Retinal pigment epithelial cell (primary cell): ENCODE measurements at regions not wholly inside any gene's neighbourhood (a gene's known extent, or its start where the extent isn't known, plus 50 kb on each side); places are given as distances from the start of the nearest gene placed in this dataset.

Source experiments
- DNase-seq: peaks from one replicate; pipeline ENCODE4 v3.0.0-alpha.2; 2010; ENCODE audit warnings: low read depth
- H3K4me3 ChIP-seq: 2 replicates; pipeline ENCODE4 v1.5.1; 2011; ENCODE audit warnings: mild to moderate bottlenecking, low read length, control low read depth, moderate library complexity
- TF ChIP-seq, protein P1 (sequence below): conservative IDR thresholded peaks from 2 replicates; pipeline ENCODE4 v1.5.1; 2011; ENCODE audit warnings: low read depth, low read length, control low read depth, inconsistent platforms

DNA sequence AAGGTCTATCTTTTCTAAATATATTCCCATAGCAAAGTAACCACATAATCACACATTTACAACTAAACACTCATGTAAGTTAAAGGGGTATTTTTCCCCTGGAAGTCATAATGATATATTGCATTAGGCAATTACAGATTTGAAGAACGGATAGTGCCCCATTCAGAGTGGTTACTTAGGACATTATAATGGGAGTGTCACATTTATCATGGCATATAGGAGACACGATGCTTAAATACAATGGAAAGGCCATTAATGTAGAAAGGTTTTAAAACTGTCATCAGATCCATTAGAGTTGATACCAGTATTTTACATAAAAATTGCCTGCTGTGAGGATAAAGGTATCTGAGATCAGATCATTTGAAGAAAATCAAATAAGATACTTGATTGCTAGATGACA, 582.0 kb upstream of the SEMA6D start:
- no peak for DNase-seq
- TF ChIP-seq, protein P1, sequence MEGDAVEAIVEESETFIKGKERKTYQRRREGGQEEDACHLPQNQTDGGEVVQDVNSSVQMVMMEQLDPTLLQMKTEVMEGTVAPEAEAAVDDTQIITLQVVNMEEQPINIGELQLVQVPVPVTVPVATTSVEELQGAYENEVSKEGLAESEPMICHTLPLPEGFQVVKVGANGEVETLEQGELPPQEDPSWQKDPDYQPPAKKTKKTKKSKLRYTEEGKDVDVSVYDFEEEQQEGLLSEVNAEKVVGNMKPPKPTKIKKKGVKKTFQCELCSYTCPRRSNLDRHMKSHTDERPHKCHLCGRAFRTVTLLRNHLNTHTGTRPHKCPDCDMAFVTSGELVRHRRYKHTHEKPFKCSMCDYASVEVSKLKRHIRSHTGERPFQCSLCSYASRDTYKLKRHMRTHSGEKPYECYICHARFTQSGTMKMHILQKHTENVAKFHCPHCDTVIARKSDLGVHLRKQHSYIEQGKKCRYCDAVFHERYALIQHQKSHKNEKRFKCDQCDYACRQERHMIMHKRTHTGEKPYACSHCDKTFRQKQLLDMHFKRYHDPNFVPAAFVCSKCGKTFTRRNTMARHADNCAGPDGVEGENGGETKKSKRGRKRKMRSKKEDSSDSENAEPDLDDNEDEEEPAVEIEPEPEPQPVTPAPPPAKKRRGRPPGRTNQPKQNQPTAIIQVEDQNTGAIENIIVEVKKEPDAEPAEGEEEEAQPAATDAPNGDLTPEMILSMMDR, result no peak
- no peak overlapping the region for H3K4me3 ChIP-seq

DNA sequence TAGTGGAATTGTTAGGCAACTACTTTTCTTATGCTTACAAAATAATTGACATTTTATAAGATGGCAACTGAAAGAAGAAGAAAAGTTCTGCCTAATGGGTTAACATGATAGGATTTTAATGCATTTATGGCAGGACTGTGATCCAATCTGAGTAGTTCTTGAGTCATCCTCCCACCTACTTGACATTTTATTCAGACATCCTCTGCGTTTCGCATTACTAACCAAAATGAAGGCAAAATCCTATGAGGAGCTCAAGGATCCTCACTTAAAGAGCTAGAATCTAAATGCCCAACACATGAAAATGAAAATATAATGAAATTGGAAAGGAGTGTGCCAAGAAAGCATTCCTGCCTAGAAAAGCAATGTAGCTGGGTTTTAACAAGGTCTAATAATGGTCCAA, 581.1 kb upstream of the SEMA6D start:
- DNase-seq, result no peak
- no peak overlapping the region for H3K4me3 ChIP-seq
- TF ChIP-seq, protein P1, result no peak

DNA sequence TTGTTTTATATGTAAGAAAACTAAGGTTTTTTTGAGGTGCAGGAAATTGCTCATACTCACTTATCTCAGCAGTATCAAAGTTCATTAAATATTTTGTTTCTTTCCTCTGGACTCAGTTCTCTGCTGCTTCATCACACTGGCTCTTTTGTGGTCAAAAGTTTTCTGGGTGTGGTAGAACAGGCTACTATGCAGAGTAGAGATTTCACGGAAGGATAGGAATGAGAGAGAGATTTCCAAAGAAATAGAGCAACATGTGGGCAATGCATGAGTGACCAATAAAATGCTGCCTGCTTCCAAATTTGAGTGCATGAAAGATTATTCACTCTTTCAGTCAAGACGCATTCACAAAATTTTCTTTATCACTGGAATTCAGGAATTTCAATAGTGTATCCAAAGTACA, 577.3 kb upstream of the SEMA6D start:
- TF ChIP-seq, protein P1, result no peak
- no peak for DNase-seq
- H3K4me3 ChIP-seq, result no peak overlapping the region

DNA sequence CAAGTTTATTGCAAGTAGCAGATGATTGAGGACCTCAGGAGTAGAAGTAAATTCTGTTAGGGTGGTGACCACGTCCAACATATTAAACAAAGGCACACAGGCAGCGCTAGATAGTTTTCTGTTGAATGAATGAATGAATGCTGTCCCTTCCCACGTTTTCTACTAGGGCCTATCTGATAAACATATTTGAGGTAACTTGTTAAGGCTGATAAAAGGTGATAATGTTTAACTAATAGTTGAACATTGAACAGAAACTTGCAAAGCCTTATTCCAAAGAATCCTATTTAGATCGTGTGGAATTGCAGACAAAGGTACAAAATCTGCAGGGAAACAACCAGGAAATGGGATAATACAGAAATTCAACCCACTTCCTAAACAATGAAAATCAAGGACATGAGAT, 559.5 kb upstream of the SEMA6D start:
- DNase-seq, result no peak

DNA sequence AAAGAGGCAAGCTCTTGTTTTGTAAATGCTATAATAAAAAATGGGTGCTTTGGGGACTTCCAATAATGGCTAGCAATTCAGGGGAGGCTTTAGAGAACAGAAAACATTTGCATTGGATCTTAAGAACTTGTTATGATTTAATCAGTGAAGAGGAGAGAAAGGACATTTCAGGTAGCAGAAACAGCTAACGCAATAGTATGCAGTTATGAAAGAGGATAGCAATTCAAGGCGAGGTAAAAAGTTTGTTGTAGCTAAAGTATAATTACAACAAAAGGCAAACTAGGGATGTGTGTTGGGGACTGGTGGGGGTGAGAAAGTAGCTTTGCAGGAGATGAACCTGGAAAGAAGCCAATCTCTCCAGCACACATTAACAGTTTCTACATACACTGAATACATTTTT, 558.7 kb upstream of the SEMA6D start:
- DNase-seq, result no peak
- TF ChIP-seq, protein P1, result no peak
- no peak overlapping the region for H3K4me3 ChIP-seq

More for the DNA sequence above, 559.5 kb upstream of the SEMA6D start:
- no peak overlapping the region for H3K4me3 ChIP-seq
- TF ChIP-seq, protein P1, result no peak

DNA sequence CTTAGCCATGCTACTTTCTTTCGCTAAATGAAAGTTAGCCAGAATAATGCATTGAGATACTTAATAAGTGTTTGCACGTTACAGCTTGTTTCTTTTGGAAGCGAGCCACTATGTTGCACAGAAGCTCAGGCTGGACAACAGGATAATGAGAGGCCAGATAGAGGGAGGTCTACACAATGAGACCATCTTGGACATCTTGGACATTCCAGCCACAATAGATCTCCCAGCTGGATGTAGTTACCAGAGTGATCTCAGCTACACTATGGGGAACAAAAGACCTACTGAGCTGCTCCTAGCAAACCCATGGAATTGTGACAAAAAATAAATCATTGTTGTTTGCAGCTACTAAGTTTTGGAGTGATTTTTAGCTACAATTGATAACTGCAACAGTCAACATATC, 540.1 kb upstream of the SEMA6D start:
- H3K4me3 ChIP-seq, result no peak overlapping the region
- TF ChIP-seq, protein P1, result no peak
- DNase-seq, result no peak

DNA sequence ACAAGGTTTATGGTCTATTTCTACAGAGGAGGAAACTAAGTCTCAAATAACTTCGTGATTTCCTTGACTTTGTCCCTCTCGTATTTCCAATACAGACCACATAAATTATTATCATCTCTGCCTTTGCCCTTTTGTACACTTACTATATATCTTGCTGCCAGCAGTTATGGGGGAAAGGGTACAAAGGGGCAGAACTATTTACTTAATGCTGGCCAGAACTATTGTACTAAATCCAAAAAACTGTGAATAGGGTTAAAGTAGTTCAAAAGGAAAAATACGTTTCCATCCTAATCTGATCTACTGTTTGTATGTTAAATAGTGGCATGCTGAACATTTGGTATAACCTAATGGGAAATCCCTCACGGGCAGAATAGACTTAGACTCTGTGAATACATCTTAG, 537.3 kb upstream of the SEMA6D start:
- TF ChIP-seq, protein P1, result no peak
- H3K4me3 ChIP-seq, result no peak overlapping the region
- DNase-seq, result no peak
